ENCODE measurements at regions not wholly inside any gene's neighbourhood (a gene's known extent, or its start where the extent isn't known, plus 50 kb on each side); places are given as distances from the start of the nearest gene placed in this dataset.
A peak's percentile ranks its signal among the peaks of the same experiment; 100 is the strongest.

GRCh38 chr1:90507173-90507572 lies 209.9 kb downstream of the BARHL2 start:
- H3K4me1 Mint-ChIP-seq = no peaks in the 10 kb centered on the region

GRCh38 chr1:90505806-90506205 lies 211.3 kb downstream of the BARHL2 start:
- ATAC-seq (ENCODE audit: low read depth in 2 of 2) = no peak
- peaks cover 0 to 10% (median 4%) of the 10 kb centered on the region in 3 donors for H3K27me3 Mint-ChIP-seq

More at GRCh38 chr1:90507173-90507572, 209.9 kb downstream of the BARHL2 start:
- ATAC-seq (ENCODE audit: low read depth in 2 of 2) (no peak), DNase-seq (no peak)
- H3K27me3 Mint-ChIP-seq = peaks cover 0 to 4% (median 4%) of the 10 kb centered on the region in 3 donors
- no peak overlapping the region for H3K4me3 Mint-ChIP-seq
- peaks cover 0 to 5% (median 0%) of the 10 kb centered on the region in 7 donors for H3K9me3 Mint-ChIP-seq
- no peaks in the 10 kb centered on the region for H3K36me3 Mint-ChIP-seq
- H3K27ac Mint-ChIP-seq = no peak overlapping the region

GRCh38 chr1:90504509-90504908 lies 212.6 kb downstream of the BARHL2 start:
- no peak for ATAC-seq (ENCODE audit: low read depth in 2 of 2)
- peaks cover 5 to 9% (median 6%) of the 10 kb centered on the region in 3 donors for H3K27me3 Mint-ChIP-seq
- no peak for DNase-seq
- H3K27ac Mint-ChIP-seq = no peak overlapping the region
- H3K4me3 Mint-ChIP-seq = no peak overlapping the region
- H3K4me1 Mint-ChIP-seq = no peaks in the 10 kb centered on the region
- H3K36me3 Mint-ChIP-seq = no peaks in the 10 kb centered on the region
- H3K9me3 Mint-ChIP-seq = peaks cover 0 to 5% (median 0%) of the 10 kb centered on the region in 7 donors

More at GRCh38 chr1:90505806-90506205, 211.3 kb downstream of the BARHL2 start:
- Mint-ChIP-seq H3K27ac (peak overlapping the region in 1 of 6 donors; percentile 5), H3K9me3 (peaks cover 0 to 5% (median 0%) of the 10 kb centered on the region in 7 donors), H3K36me3 (no peaks in the 10 kb centered on the region), H3K4me3 (no peak overlapping the region), H3K4me1 (no peaks in the 10 kb centered on the region)
- no peak for DNase-seq

GRCh38 chr1:90502696-90503095 lies 214.4 kb downstream of the BARHL2 start:
- Mint-ChIP-seq H3K27ac (no peak overlapping the region), H3K4me1 (no peaks in the 10 kb centered on the region), H3K9me3 (no peaks in the 10 kb centered on the region), H3K27me3 (peaks cover 5 to 9% (median 6%) of the 10 kb centered on the region in 3 donors), H3K4me3 (no peak overlapping the region), H3K36me3 (no peaks in the 10 kb centered on the region)
- DNase-seq (no peak), ATAC-seq (ENCODE audit: low read depth in 2 of 2) (no peak)

GRCh38 chr1:90502194-90502593 lies 214.9 kb downstream of the BARHL2 start:
- no peak for DNase-seq
- ATAC-seq (ENCODE audit: low read depth in 2 of 2) = no peak
- H3K27me3 Mint-ChIP-seq = peaks cover 5 to 6% (median 5%) of the 10 kb centered on the region in 3 donors
- no peaks in the 10 kb centered on the region for H3K9me3 Mint-ChIP-seq
- H3K27ac Mint-ChIP-seq = no peak overlapping the region
- H3K36me3 Mint-ChIP-seq = no peaks in the 10 kb centered on the region
- no peaks in the 10 kb centered on the region for H3K4me1 Mint-ChIP-seq
- H3K4me3 Mint-ChIP-seq = no peak overlapping the region

- ATAC-seq (ENCODE audit: low read depth in 2 of 2) = no peak
- Mint-ChIP-seq H3K27me3 (peaks cover 5 to 6% (median 5%) of the 10 kb centered on the region in 3 donors), H3K4me3 (no peak overlapping the region), H3K27ac (no peak overlapping the region), H3K36me3 (no peaks in the 10 kb centered on the region), H3K9me3 (no peaks in the 10 kb centered on the region), H3K4me1 (no peaks in the 10 kb centered on the region)
- DNase-seq = no peak
Measured at GRCh38 chr1:90501281-90501680, 215.8 kb downstream of the BARHL2 start.

GRCh38 chr1:90494748-90495282 lies 222.3 kb downstream of the BARHL2 start:
- peaks cover 6 to 11% (median 6%) of the 10 kb centered on the region in 3 donors for H3K27me3 Mint-ChIP-seq
- H3K27ac Mint-ChIP-seq = no peak overlapping the region
- no peak for ATAC-seq (ENCODE audit: low read depth in 2 of 2)
- H3K4me1 Mint-ChIP-seq = no peaks in the 10 kb centered on the region
- H3K4me3 Mint-ChIP-seq = no peak overlapping the region
- DNase-seq = no peak
- no peaks in the 10 kb centered on the region for H3K36me3 Mint-ChIP-seq
- H3K9me3 Mint-ChIP-seq = peaks cover 0 to 3% (median 0%) of the 10 kb centered on the region in 7 donors

GRCh38 chr1:90488451-90488850 lies 228.7 kb downstream of the BARHL2 start:
- DNase-seq = no peak
- Mint-ChIP-seq H3K27me3 (peaks cover 0 to 2% (median 0%) of the 10 kb centered on the region in 3 donors), H3K36me3 (no peaks in the 10 kb centered on the region), H3K27ac (no peak overlapping the region), H3K9me3 (peaks cover 0 to 5% (median 1%) of the 10 kb centered on the region in 7 donors), H3K4me1 (no peaks in the 10 kb centered on the region), H3K4me3 (no peak overlapping the region)
- no peak for ATAC-seq (ENCODE audit: low read depth in 2 of 2)

- H3K9me3 Mint-ChIP-seq = peaks cover 0 to 5% (median 1%) of the 10 kb centered on the region in 7 donors
- H3K4me1 Mint-ChIP-seq = no peaks in the 10 kb centered on the region
- no peaks in the 10 kb centered on the region for H3K36me3 Mint-ChIP-seq
- H3K27me3 Mint-ChIP-seq = no peaks in the 10 kb centered on the region
- no peak for ATAC-seq (ENCODE audit: low read depth in 2 of 2)
- H3K27ac Mint-ChIP-seq = no peak overlapping the region
- H3K4me3 Mint-ChIP-seq = no peak overlapping the region
- no peak for DNase-seq
Measured at GRCh38 chr1:90486996-90487395, 230.1 kb downstream of the BARHL2 start.

GRCh38 chr1:90486134-90486824 lies 230.8 kb downstream of the BARHL2 start:
- H3K27me3 Mint-ChIP-seq = no peaks in the 10 kb centered on the region
- peaks cover 0 to 5% (median 0%) of the 10 kb centered on the region in 7 donors for H3K9me3 Mint-ChIP-seq
- H3K27ac Mint-ChIP-seq = no peak overlapping the region
- H3K4me3 Mint-ChIP-seq = no peak overlapping the region
- DNase-seq (no peak), ATAC-seq (ENCODE audit: low read depth in 2 of 2) (no peak)
- no peaks in the 10 kb centered on the region for H3K4me1 Mint-ChIP-seq
- no peaks in the 10 kb centered on the region for H3K36me3 Mint-ChIP-seq

GRCh38 chr1:90480271-90480835 lies 236.7 kb downstream of the BARHL2 start:
- Mint-ChIP-seq H3K4me3 (no peak overlapping the region), H3K9me3 (peaks cover 0 to 2% (median 0%) of the 10 kb centered on the region in 7 donors), H3K4me1 (no peaks in the 10 kb centered on the region), H3K27ac (no peak overlapping the region), H3K36me3 (no peaks in the 10 kb centered on the region), H3K27me3 (no peaks in the 10 kb centered on the region)
- DNase-seq = no peak
- no peak for ATAC-seq (ENCODE audit: low read depth in 2 of 2)

GRCh38 chr1:90476994-90477393 lies 240.1 kb downstream of the BARHL2 start:
- DNase-seq (no peak), ATAC-seq (ENCODE audit: low read depth in 2 of 2) (no peak)
- H3K4me3 Mint-ChIP-seq = no peak overlapping the region
- no peak overlapping the region for H3K27ac Mint-ChIP-seq
- H3K27me3 Mint-ChIP-seq = no peaks in the 10 kb centered on the region
- no peaks in the 10 kb centered on the region for H3K36me3 Mint-ChIP-seq
- H3K9me3 Mint-ChIP-seq = no peaks in the 10 kb centered on the region
- H3K4me1 Mint-ChIP-seq = no peaks in the 10 kb centered on the region

- Mint-ChIP-seq H3K27me3 (no peaks in the 10 kb centered on the region), H3K9me3 (no peaks in the 10 kb centered on the region), H3K4me1 (no peaks in the 10 kb centered on the region), H3K36me3 (no peaks in the 10 kb centered on the region), H3K4me3 (no peak overlapping the region), H3K27ac (no peak overlapping the region)
- ATAC-seq (ENCODE audit: low read depth in 2 of 2) (no peak), DNase-seq (no peak)
Measured at GRCh38 chr1:90476411-90476810, 240.7 kb downstream of the BARHL2 start.

GRCh38 chr1:90475631-90476030 lies 241.5 kb downstream of the BARHL2 start:
- Mint-ChIP-seq H3K4me1 (no peaks in the 10 kb centered on the region), H3K27ac (no peak overlapping the region), H3K4me3 (no peak overlapping the region), H3K9me3 (no peaks in the 10 kb centered on the region), H3K36me3 (no peaks in the 10 kb centered on the region), H3K27me3 (no peaks in the 10 kb centered on the region)
- ATAC-seq (ENCODE audit: low read depth in 2 of 2) (no peak), DNase-seq (no peak)

Measured in naive B cell (primary cell).